GM23338 (cell line): ENCODE measurements at regions not wholly inside any gene's neighbourhood (a gene's known extent, or its start where the extent isn't known, plus 50 kb on each side); places are given as distances from the start of the nearest gene placed in this dataset.

Experiments used
- ATAC-seq: fragments of 200-7000 bp; cut with Tn5 transposase; 3 replicates; pipeline ENCODE4 v1.9.1; 2020
- DNase-seq: peaks from one replicate; pipeline ENCODE4 v3.0.0-alpha.2; 2015; ENCODE audit warnings: low spot score
- H2AFZ ChIP-seq: fragments of 200-600 bp; sonication (generic); 2 replicates; pipeline ENCODE4 v1.8.0; 2016; ENCODE audit warnings: antibody characterized with exemption, mild to moderate bottlenecking, moderate library complexity
- H3F3A ChIP-seq: fragments of 200-600 bp; sonication (generic); replicated peaks from 2 replicates; pipeline ENCODE4 v1.8.0; 2017; ENCODE audit warnings: antibody characterized with exemption, mixed run types, low read depth
- H3K27ac ChIP-seq: fragments of 200-600 bp; sonication (generic); 2 replicates; pipeline ENCODE4 v1.6.1; 2016; ENCODE audit warnings: low read depth
- H3K27me3 ChIP-seq: fragments of 200-600 bp; sonication (generic); 2 replicates; pipeline ENCODE4 v1.8.0; 2016; ENCODE audit warnings: mild to moderate bottlenecking, mixed run types, moderate library complexity; ENCODE audit not compliant: insufficient read depth
- H3K36me3 ChIP-seq: fragments of 200-600 bp; sonication (generic); 2 replicates; pipeline ENCODE4 v1.8.0; 2016; ENCODE audit warnings: mild to moderate bottlenecking; ENCODE audit not compliant: insufficient read depth
- H3K4me1 ChIP-seq: fragments of 200-600 bp; sonication (generic); 2 replicates; pipeline ENCODE4 v1.8.0; 2016; ENCODE audit warnings: mild to moderate bottlenecking, moderate library complexity; ENCODE audit not compliant: insufficient read depth
- H3K4me2 ChIP-seq: fragments of 200-600 bp; sonication (generic); 2 replicates; pipeline ENCODE4 v1.7.1; 2017; ENCODE audit warnings: mixed run types
- H3K4me3 ChIP-seq: fragments of 200-600 bp; sonication (generic); 2 replicates; pipeline ENCODE4 v1.6.1; 2016; ENCODE audit warnings: mixed run types
- H3K79me2 ChIP-seq: fragments of 200-600 bp; sonication (generic); replicated peaks from 2 replicates; pipeline ENCODE4 v1.8.0; 2017; ENCODE audit warnings: mild to moderate bottlenecking; ENCODE audit not compliant: insufficient read depth
- H3K9me2 ChIP-seq: fragments of 200-600 bp; sonication (generic); 2 replicates; pipeline ENCODE4 v1.8.0; 2017; ENCODE audit not compliant: insufficient read depth
- H4K20me1 ChIP-seq: fragments of 200-600 bp; sonication (generic); replicated peaks from 2 replicates; pipeline ENCODE4 v1.8.0; 2017; ENCODE audit warnings: mild to moderate bottlenecking; ENCODE audit not compliant: insufficient read depth
- H3K27ac Mint-ChIP-seq: 2 replicates; pipeline ENCODE4 v1.8.0; 2020; ENCODE audit warnings: inconsistent platforms, mild to moderate bottlenecking, moderate library complexity, mixed read lengths
- H3K27me3 Mint-ChIP-seq: 3 replicates; pipeline ENCODE4 v1.8.0; 2022; ENCODE audit warnings: low read depth, mild to moderate bottlenecking, moderate library complexity, mixed read lengths, inconsistent platforms; ENCODE audit not compliant: insufficient read depth, poor library complexity
- H3K36me3 Mint-ChIP-seq: 3 replicates; pipeline ENCODE4 v1.8.0; 2021; ENCODE audit warnings: low read depth, mild to moderate bottlenecking, inconsistent platforms, moderate library complexity, mixed read lengths
- H3K4me1 Mint-ChIP-seq: 3 replicates; pipeline ENCODE4 v1.8.0; 2020; ENCODE audit warnings: mild to moderate bottlenecking, inconsistent platforms, mixed read lengths
- H3K4me3 Mint-ChIP-seq: 3 replicates; pipeline ENCODE4 v1.8.0; 2021; ENCODE audit warnings: moderate library complexity, mild to moderate bottlenecking, inconsistent platforms, mixed read lengths
- H3K9me3 Mint-ChIP-seq: 3 replicates; pipeline ENCODE4 v1.8.0; 2020; ENCODE audit warnings: moderate library complexity, mild to moderate bottlenecking, inconsistent platforms, mixed read lengths
- CREB1 ChIP-seq: fragments of 250-450 bp; sonication (Bioruptor Pico); IDR thresholded peaks from 2 replicates; pipeline ENCODE4 v1.5.0; 2020; ENCODE audit warnings: low read depth, mild to moderate bottlenecking, moderate library complexity
- CTCF ChIP-seq, 2 experiments: fragments of 200-600 bp in 1 of 2; sonication (generic) in 1 of 2; conservative IDR thresholded peaks; 2 replicates each; pipeline versions ENCODE4 v1.5.1 to v1.6.1; 2016 to 2017; ENCODE audit warnings: antibody characterized with exemption in 2 of 2, low read depth in 2 of 2, mild to moderate bottlenecking in 2 of 2, moderate library complexity in 1 of 2
- ETS1 ChIP-seq: IDR thresholded peaks from 2 replicates; pipeline ENCODE4 v1.6.1; 2016; ENCODE audit warnings: antibody characterized with exemption
- EZH2phosphoT487 ChIP-seq: fragments of 200-600 bp; sonication (generic); IDR thresholded peaks from one replicate; pipeline ENCODE4 v1.8.1; 2018; ENCODE audit warnings: antibody characterized with exemption; ENCODE audit not compliant: unreplicated experiment
- JUNB ChIP-seq: IDR thresholded peaks from one replicate; pipeline ENCODE4 v1.6.1; 2016; ENCODE audit warnings: antibody characterized with exemption; ENCODE audit not compliant: unreplicated experiment
- NANOG ChIP-seq: IDR thresholded peaks from 2 replicates; pipeline ENCODE4 v1.6.1; 2016; ENCODE audit warnings: antibody characterized with exemption, borderline replicate concordance
- POLR2AphosphoS5 ChIP-seq: IDR thresholded peaks from 2 replicates; pipeline ENCODE4 v1.6.1; 2016; ENCODE audit warnings: antibody characterized with exemption, low read depth
- REST ChIP-seq: IDR thresholded peaks from one replicate; pipeline ENCODE4 v1.6.1; 2018; ENCODE audit warnings: antibody characterized with exemption; ENCODE audit not compliant: unreplicated experiment
- STAT1 ChIP-seq: IDR thresholded peaks from one replicate; pipeline ENCODE4 v1.6.1; 2016; ENCODE audit warnings: antibody characterized with exemption; ENCODE audit not compliant: unreplicated experiment
- ZNF114 ChIP-seq: fragments of 250-450 bp; sonication (Bioruptor Pico); IDR thresholded peaks from 2 replicates; pipeline ENCODE4 v1.5.0; 2020; ENCODE audit warnings: mild to moderate bottlenecking, moderate library complexity
- ZNF331 ChIP-seq: fragments of 250-450 bp; sonication (Bioruptor Pico); IDR thresholded peaks from 2 replicates; pipeline ENCODE4 v1.5.0; 2020; ENCODE audit warnings: low read depth, mild to moderate bottlenecking, moderate library complexity
- ZNF462 ChIP-seq: fragments of 250-450 bp; sonication (Bioruptor Pico); IDR thresholded peaks from 2 replicates; pipeline ENCODE4 v1.5.0; 2020; ENCODE audit warnings: mild to moderate bottlenecking, moderate library complexity

GRCh38 chr2:78896536-78896935 is 129.0 kb upstream of the REG3G start:
- TF ChIP-seq ETS1, result no peak
- no peak for TF ChIP-seq ZNF462 (CRISPR knock-in tag)
- TF ChIP-seq NANOG, result no peak
- TF ChIP-seq STAT1, result no peak
- TF ChIP-seq EZH2phosphoT487, result no peak
- TF ChIP-seq CTCF (conservative IDR thresholded peaks at IDR 0.05; ENCODE audit: low read depth in 2 of 2), result no peak
- TF ChIP-seq REST, result no peak
- TF ChIP-seq CREB1 (CRISPR knock-in tag), result no peak
- TF ChIP-seq JUNB, result no peak
- no peak for TF ChIP-seq ZNF114
- TF ChIP-seq POLR2AphosphoS5, result no peak
- TF ChIP-seq ZNF331 (CRISPR knock-in tag), result no peak
- no peaks in the 10 kb centered on the region for H3K9me3 Mint-ChIP-seq
- H3K4me1 Mint-ChIP-seq, result peaks cover 6% of the 10 kb centered on the region; the same call in 1 of the 3 replicates
- no peaks in the 10 kb centered on the region for H3K27me3 ChIP-seq
- ATAC-seq (no peak), DNase-seq (no peak)
- no peak overlapping the region for H3K4me3 ChIP-seq
- H3K36me3 Mint-ChIP-seq, result no peaks in the 10 kb centered on the region
- H3K27me3 Mint-ChIP-seq, result peaks cover 4% of the 10 kb centered on the region
- H3F3A ChIP-seq, result no peaks in the 10 kb centered on the region
- no peaks in the 10 kb centered on the region for H4K20me1 ChIP-seq
- H3K27ac Mint-ChIP-seq, result no peak overlapping the region
- H3K4me3 Mint-ChIP-seq, result no peak overlapping the region
- no peaks in the 10 kb centered on the region for H3K4me1 ChIP-seq
- H2AFZ ChIP-seq, result no peak overlapping the region
- H3K27ac ChIP-seq, result no peak overlapping the region
- H3K9me2 ChIP-seq, result no peaks in the 10 kb centered on the region; the same call in 1 of the 2 replicates
- no peak overlapping the region for H3K4me2 ChIP-seq
- no peaks in the 10 kb centered on the region for H3K36me3 ChIP-seq
- H3K79me2 ChIP-seq, result no peaks in the 10 kb centered on the region
